Lower lobe of right lung (tissue), 2 donors: ENCODE measurements at regions not wholly inside any gene's neighbourhood (a gene's known extent, or its start where the extent isn't known, plus 50 kb on each side); places are given as distances from the start of the nearest gene placed in this dataset.

Experiments used
- ATAC-seq, 2 donors: fragments of 200-7000 bp; cut with Tn5 transposase; one replicate each; pipeline ENCODE4 v1.9.1; 2020 to 2022; ENCODE audit warnings: mild to moderate bottlenecking in 2 of 2, moderate library complexity in 2 of 2
- DNase-seq: peaks from one replicate; pipeline ENCODE4 v3.0.0-alpha.2; 2020
- H3K27ac ChIP-seq: fragments of 200-600 bp; one replicate; pipeline ENCODE4 v1.8.0; 2022
- H3K27me3 ChIP-seq: fragments of 200-600 bp; one replicate; pipeline ENCODE4 v1.8.0; 2022; ENCODE audit warnings: low read depth
- H3K36me3 ChIP-seq: fragments of 200-600 bp; one replicate; pipeline ENCODE4 v1.8.0; 2022; ENCODE audit warnings: mild to moderate bottlenecking
- H3K4me1 ChIP-seq: fragments of 200-600 bp; one replicate; pipeline ENCODE4 v1.8.0; 2022
- H3K4me3 ChIP-seq: fragments of 200-600 bp; one replicate; pipeline ENCODE4 v1.8.0; 2022; ENCODE audit warnings: mild to moderate bottlenecking
- H3K9me3 ChIP-seq: fragments of 200-600 bp; one replicate; pipeline ENCODE4 v1.8.0; 2022
- intact Hi-C: fragments of 100-400 bp; cut with DNase I; formaldehyde crosslinking; loops from one replicate; pipeline ENCODE4 v1.11.0; 2022
- TF ChIP-seq, protein P1 (sequence below): fragments of 200-600 bp; IDR thresholded peaks from one replicate; pipeline ENCODE4 v1.8.0; 2022; ENCODE audit warnings: antibody characterized with exemption, mild to moderate bottlenecking
- donor health status: DM: no; HTN: yes; CAD: no; lungs with severe emphysema.

GRCh38 chr6:44620922-44621321 is 233.4 kb downstream of the CDC5L start:
- no peak for ATAC-seq
- Histone ChIP-seq H3K4me3 (no peak overlapping the region), H3K4me1 (no peaks in the 10 kb centered on the region), H3K36me3 (no peaks in the 10 kb centered on the region), H3K27ac (no peak overlapping the region), H3K27me3 (no peaks in the 10 kb centered on the region), H3K9me3 (no peaks in the 10 kb centered on the region)
- no peak for DNase-seq
- TF ChIP-seq, protein P1, sequence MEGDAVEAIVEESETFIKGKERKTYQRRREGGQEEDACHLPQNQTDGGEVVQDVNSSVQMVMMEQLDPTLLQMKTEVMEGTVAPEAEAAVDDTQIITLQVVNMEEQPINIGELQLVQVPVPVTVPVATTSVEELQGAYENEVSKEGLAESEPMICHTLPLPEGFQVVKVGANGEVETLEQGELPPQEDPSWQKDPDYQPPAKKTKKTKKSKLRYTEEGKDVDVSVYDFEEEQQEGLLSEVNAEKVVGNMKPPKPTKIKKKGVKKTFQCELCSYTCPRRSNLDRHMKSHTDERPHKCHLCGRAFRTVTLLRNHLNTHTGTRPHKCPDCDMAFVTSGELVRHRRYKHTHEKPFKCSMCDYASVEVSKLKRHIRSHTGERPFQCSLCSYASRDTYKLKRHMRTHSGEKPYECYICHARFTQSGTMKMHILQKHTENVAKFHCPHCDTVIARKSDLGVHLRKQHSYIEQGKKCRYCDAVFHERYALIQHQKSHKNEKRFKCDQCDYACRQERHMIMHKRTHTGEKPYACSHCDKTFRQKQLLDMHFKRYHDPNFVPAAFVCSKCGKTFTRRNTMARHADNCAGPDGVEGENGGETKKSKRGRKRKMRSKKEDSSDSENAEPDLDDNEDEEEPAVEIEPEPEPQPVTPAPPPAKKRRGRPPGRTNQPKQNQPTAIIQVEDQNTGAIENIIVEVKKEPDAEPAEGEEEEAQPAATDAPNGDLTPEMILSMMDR, result no peak
- intact Hi-C loops, result no loop called here

DNA sequence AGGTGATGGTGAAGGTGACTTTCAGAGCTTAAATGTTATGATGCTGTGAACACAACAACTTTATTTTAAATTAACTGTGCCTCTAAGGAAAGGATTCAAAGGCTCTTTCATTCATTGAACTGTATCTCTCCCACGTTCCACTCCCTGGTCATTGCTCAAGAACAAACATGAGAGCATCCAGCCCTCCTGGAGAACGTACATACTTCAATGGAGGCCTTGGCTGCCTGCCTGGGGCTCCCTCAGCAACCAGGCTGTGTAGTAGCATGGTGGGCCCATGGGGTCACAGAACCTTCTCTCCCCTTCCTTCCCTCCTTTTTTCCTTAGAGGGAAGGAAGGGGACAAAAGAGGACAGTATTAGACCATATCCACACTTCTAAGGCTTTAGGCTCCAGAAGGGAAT is 234.3 kb downstream of the CDC5L start:
- Histone ChIP-seq H3K27me3 (no peaks in the 10 kb centered on the region), H3K9me3 (no peaks in the 10 kb centered on the region), H3K4me3 (no peak overlapping the region), H3K4me1 (no peaks in the 10 kb centered on the region), H3K27ac (no peak overlapping the region), H3K36me3 (no peaks in the 10 kb centered on the region)
- no peak for ATAC-seq
- TF ChIP-seq, protein P1, result no peak
- no peak for DNase-seq
- intact Hi-C loops, result no loop called here

DNA sequence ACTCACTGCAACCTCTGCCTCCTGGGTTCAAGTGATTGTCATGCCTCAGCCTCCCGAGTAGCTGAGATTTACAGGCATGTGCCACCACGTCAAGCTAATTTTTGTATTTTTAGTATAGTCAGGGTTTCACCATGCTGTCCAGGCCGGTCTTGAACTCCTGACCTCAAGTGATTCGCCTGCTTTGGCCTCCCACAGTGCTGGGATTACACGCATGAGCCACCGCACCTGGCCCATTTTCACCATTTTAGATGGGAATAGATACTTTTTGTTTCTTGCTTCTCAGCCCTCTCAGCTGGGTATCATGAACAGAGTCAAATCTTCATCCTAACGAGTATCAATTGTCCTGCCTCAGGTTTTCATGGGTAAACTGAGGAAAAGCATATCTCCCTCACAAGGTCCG is 235.0 kb downstream of the CDC5L start:
- no peaks in the 10 kb centered on the region for H3K36me3 ChIP-seq
- TF ChIP-seq, protein P1, result no peak
- intact Hi-C loops, result no loop called here
- no peaks in the 10 kb centered on the region for H3K9me3 ChIP-seq
- no peaks in the 10 kb centered on the region for H3K27me3 ChIP-seq
- DNase-seq, result no peak
- no peak overlapping the region for H3K27ac ChIP-seq
- no peak overlapping the region for H3K4me3 ChIP-seq
- H3K4me1 ChIP-seq, result no peaks in the 10 kb centered on the region
- ATAC-seq, result no peak

- Histone ChIP-seq H3K4me3 (no peak overlapping the region), H3K4me1 (no peaks in the 10 kb centered on the region), H3K27ac (no peak overlapping the region), H3K27me3 (no peaks in the 10 kb centered on the region), H3K36me3 (no peaks in the 10 kb centered on the region), H3K9me3 (no peaks in the 10 kb centered on the region)
- intact Hi-C loops, result no loop called here
- DNase-seq (no peak), ATAC-seq (no peak)
- TF ChIP-seq, protein P1, result no peak
Measured at GRCh38 chr6:44622956-44623355, 235.4 kb downstream of the CDC5L start.

DNA sequence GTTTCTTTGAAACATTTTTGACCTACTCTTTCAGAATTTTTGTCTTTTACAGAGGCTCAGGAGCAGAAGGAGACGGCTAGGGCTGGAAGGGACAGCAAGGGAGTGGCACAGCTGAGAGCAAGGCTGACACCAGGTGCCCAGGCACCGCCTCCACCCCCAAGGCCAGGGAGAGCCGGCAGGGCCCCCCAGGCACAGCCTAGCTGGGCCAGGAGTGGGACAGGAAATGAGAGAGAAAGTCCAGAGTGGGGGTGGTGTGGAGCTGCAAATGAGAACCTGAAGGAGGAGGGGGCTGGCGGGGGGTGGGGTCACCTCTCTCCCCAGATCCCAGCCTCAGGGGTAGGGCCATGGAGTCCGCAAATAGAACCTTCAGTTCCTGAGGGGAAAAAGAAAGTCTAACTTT is 236.7 kb downstream of the CDC5L start:
- intact Hi-C loops, result no loop called here
- TF ChIP-seq, protein P1, result no peak
- Histone ChIP-seq H3K36me3 (no peaks in the 10 kb centered on the region), H3K4me1 (no peaks in the 10 kb centered on the region), H3K9me3 (no peaks in the 10 kb centered on the region), H3K4me3 (no peak overlapping the region), H3K27me3 (no peaks in the 10 kb centered on the region), H3K27ac (no peak overlapping the region)
- DNase-seq (no peak), ATAC-seq (no peak)
